Right lobe of liver (tissue), 6 donors: ENCODE measurements at regions not wholly inside any gene's neighbourhood (a gene's known extent, or its start where the extent isn't known, plus 50 kb on each side); places are given as distances from the start of the nearest gene placed in this dataset.
A peak's percentile ranks its signal among the peaks of the same experiment; 100 is the strongest.

Experiments used
- ATAC-seq, 4 donors: fragments of 200-7000 bp; cut with Tn5 transposase; one replicate each; pipeline ENCODE4 v1.9.1; 2020; ENCODE audit warnings: mild to moderate bottlenecking in 4 of 4, moderate library complexity in 4 of 4
- DNase-seq, 3 donors: peaks; one replicate each; pipeline ENCODE4 v3.0.0-alpha.2; 2020
- H3K27ac ChIP-seq, 3 donors: fragments of 200-600 bp; one replicate each; pipeline ENCODE4 v1.8.0; 2022
- H3K27me3 ChIP-seq, 2 donors: fragments of 200-600 bp; one replicate each; pipeline ENCODE4 v1.8.0; 2022
- H3K36me3 ChIP-seq, 4 donors: fragments of 200-600 bp; sonication (generic) in 1 of 4; one replicate each; pipeline versions ENCODE4 v1.5.1 to v1.8.0; 2017 to 2022; ENCODE audit warnings: control low read depth in 1 of 4
- H3K4me1 ChIP-seq, 4 donors: fragments of 200-600 bp; sonication (generic) in 1 of 4; one replicate each; pipeline versions ENCODE4 v1.5.1 to v1.8.0; 2017 to 2022; ENCODE audit warnings: control low read depth in 1 of 4
- H3K4me3 ChIP-seq, 3 donors: fragments of 200-600 bp; one replicate each; pipeline ENCODE4 v1.8.0; 2022
- H3K9me3 ChIP-seq, 4 donors: fragments of 200-600 bp; sonication (generic) in 1 of 4; one replicate each; pipeline versions ENCODE4 v1.5.1 to v1.8.0; 2017 to 2022; ENCODE audit warnings: control low read depth in 1 of 4
- CTCF ChIP-seq, 4 donors: fragments of 200-600 bp in 3 of 4; fragments of 450-650 bp in 1 of 4; IDR thresholded peaks; one replicate each; pipeline versions ENCODE4 v1.5.1 to v1.8.0; 2016 to 2022; ENCODE audit warnings: antibody characterized with exemption in 4 of 4, mild to moderate bottlenecking in 2 of 4
- POLR2A ChIP-seq: fragments of 450-650 bp; IDR thresholded peaks from one replicate; pipeline ENCODE4 v1.6.1; 2017; ENCODE audit warnings: antibody characterized with exemption, mild to moderate bottlenecking
- WGBS: methylation state at CpG from one replicate; pipeline ENCODE4 v1.1.6; 2018; ENCODE audit warnings: low coverage, low lambda C conversion rate; ENCODE audit not compliant: insufficient coverage; ENCODE audit errors: missing lambda C conversion rate; 5-methylcytosine and 5-hydroxymethylcytosine counted together
- intact Hi-C, 2 donors: fragments of 100-400 bp; cut with DNase I; formaldehyde crosslinking; loops; one replicate each; pipeline versions ENCODE4 v1.11.2 to v1.14.1; 2022
- donor health status: DM: no; HTN: yes; CAD: no.
- donor health status: DM: no; HTN: no; CAD: no.
- donor health status: DM: no; HTN: no; CAD: no.
- donor health status: DM: no; HTN: yes; CAD: no.
- donor health status: DM: no; HTN: yes; CAD: no.

GRCh38 chr1:62995173-62995572, 211.2 kb downstream of the ATG4C start:
- no peaks in the 10 kb centered on the region for H3K9me3 ChIP-seq
- intact Hi-C loops = no loop called here
- no peak for ATAC-seq
- H3K4me3 ChIP-seq = no peak overlapping the region
- TF ChIP-seq POLR2A (no peak), CTCF (IDR thresholded peaks at IDR 0.05) (no peak)
- 34% methylated on average over 2 of the region's 4 CpGs for WGBS
- DNase-seq = no peak
- H3K36me3 ChIP-seq = no peaks in the 10 kb centered on the region
- H3K27me3 ChIP-seq = peaks cover 0 to 7% of the 10 kb centered on the region in 2 donors
- H3K27ac ChIP-seq = no peak overlapping the region
- H3K4me1 ChIP-seq = peaks cover 0 to under 1% (median 0%) of the 10 kb centered on the region in 4 donors

GRCh38 chr1:62997884-62998283, 214.0 kb downstream of the ATG4C start:
- no peaks in the 10 kb centered on the region for H3K36me3 ChIP-seq
- TF ChIP-seq POLR2A (no peak), CTCF (IDR thresholded peaks at IDR 0.05) (no peak)
- H3K9me3 ChIP-seq = no peaks in the 10 kb centered on the region
- H3K4me3 ChIP-seq = no peak overlapping the region
- H3K27ac ChIP-seq = no peak overlapping the region
- peaks cover 0 to 7% (median 0%) of the 10 kb centered on the region in 4 donors for H3K4me1 ChIP-seq
- ATAC-seq = no peak
- intact Hi-C loops = no loop called here
- peaks cover 0 to 7% of the 10 kb centered on the region in 2 donors for H3K27me3 ChIP-seq
- WGBS = 71% methylated on average over 5 of the region's 5 CpGs
- no peak for DNase-seq

GRCh38 chr1:62998845-62999649, 215.1 kb downstream of the ATG4C start:
- no peaks in the 10 kb centered on the region for H3K9me3 ChIP-seq
- peaks cover 0 to 7% of the 10 kb centered on the region in 2 donors for H3K27me3 ChIP-seq
- ATAC-seq = no peak
- TF ChIP-seq POLR2A = no peak
- no peak for TF ChIP-seq CTCF (IDR thresholded peaks at IDR 0.05)
- DNase-seq = no peak
- no peaks in the 10 kb centered on the region for H3K36me3 ChIP-seq
- H3K4me1 ChIP-seq = peaks cover 0 to 7% (median 0%) of the 10 kb centered on the region in 4 donors
- WGBS = 80% methylated on average over 10 of the region's 10 CpGs
- H3K4me3 ChIP-seq = no peak overlapping the region
- H3K27ac ChIP-seq = no peak overlapping the region
- intact Hi-C loops = no loop called here

DNA sequence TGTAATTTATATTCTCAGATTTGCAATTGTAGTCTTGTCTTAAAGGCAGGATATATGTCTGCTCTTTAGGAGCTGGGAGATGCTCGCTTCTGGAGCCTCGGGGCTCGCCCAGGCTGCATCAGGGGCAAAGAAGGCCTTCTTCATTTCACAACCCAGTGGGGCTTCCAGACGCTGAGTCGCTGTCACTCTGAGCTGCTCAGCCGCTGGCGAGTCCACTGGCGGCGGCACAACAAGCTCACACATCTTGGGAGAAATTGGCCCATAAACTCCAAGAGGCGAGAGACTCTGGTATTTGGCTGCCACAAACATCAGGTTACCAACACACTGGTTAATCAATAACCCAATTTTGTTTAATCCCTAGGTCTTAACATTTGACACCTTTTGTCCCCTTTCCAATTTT, 216.6 kb downstream of the ATG4C start:
- WGBS = 42% methylated on average over 3 of the region's 10 CpGs
- H3K27ac ChIP-seq = no peak overlapping the region
- TF ChIP-seq POLR2A (no peak), CTCF (IDR thresholded peaks at IDR 0.05) (no peak)
- no peaks in the 10 kb centered on the region for H3K9me3 ChIP-seq
- peaks cover 0 to 7% (median 0%) of the 10 kb centered on the region in 4 donors for H3K4me1 ChIP-seq
- no peaks in the 10 kb centered on the region for H3K36me3 ChIP-seq
- intact Hi-C loops = no loop called here
- DNase-seq (no peak), ATAC-seq (peak in 2 of 4 donors; percentile 22 to 65)
- no peak overlapping the region for H3K4me3 ChIP-seq
- H3K27me3 ChIP-seq = peaks cover 0 to 7% of the 10 kb centered on the region in 2 donors
